Suprapubic skin (tissue), 4 donors: ENCODE measurements at regions not wholly inside any gene's neighbourhood (a gene's known extent, or its start where the extent isn't known, plus 50 kb on each side); places are given as distances from the start of the nearest gene placed in this dataset.

Experiments
- CTCF ChIP-seq, 2 donors: fragments of 200-600 bp in 1 of 2; fragments of 450-650 bp in 1 of 2; sonication (generic) in 1 of 2; IDR thresholded peaks; one replicate each; pipeline ENCODE4 v1.5.1; 2016 to 2019; ENCODE audit warnings: antibody characterized with exemption in 2 of 2, mild to moderate bottlenecking in 1 of 2, moderate library complexity in 1 of 2
- EP300 ChIP-seq: sonication (generic); formaldehyde crosslinking; IDR thresholded peaks from one replicate; pipeline ENCODE4 v1.6.1; 2017; ENCODE audit warnings: antibody characterized with exemption
- POLR2A ChIP-seq, 2 donors: fragments of 450-650 bp; IDR thresholded peaks; one replicate each; pipeline ENCODE4 v1.6.1; 2017; ENCODE audit warnings: antibody characterized with exemption in 2 of 2, mild to moderate bottlenecking in 2 of 2, moderate library complexity in 2 of 2
- POLR2AphosphoS5 ChIP-seq, 3 donors: sonication (generic); formaldehyde crosslinking; IDR thresholded peaks; one replicate each; pipeline ENCODE4 v1.6.1; 2017; ENCODE audit warnings: antibody characterized with exemption in 3 of 3

DNA sequence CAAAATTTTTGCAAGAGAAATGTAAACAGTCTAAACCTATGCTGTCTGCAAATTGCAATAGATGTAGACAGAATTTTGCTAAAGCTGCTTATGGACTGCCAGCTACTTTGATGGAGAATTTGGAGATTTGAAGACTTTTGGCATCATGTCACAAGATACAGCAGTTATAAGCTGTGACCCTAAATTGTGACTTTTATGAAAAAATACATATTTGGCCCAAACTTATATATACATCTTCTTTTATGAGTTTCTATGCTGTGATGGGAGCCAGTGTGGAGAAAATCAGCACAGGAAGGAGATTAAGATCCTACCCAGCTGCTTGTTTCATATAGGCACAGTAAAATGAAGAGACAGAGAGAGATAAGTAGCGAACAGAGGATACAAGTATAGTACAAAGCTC lies 1595.4 kb downstream of the PLA2G4A start:
- TF ChIP-seq CTCF (IDR thresholded peaks at IDR 0.05) (no peak), POLR2AphosphoS5 (IDR thresholded peaks at IDR 0.05) (no peak), POLR2A (IDR thresholded peaks at IDR 0.05) (no peak), EP300 (no peak)
